ENCODE measurements at regions not wholly inside any gene's neighbourhood (a gene's known extent, or its start where the extent isn't known, plus 50 kb on each side); places are given as distances from the start of the nearest gene placed in this dataset.
"Not testable (repeated sequence)": the region's sequence is repeated elsewhere in the genome, so short reads cannot be mapped to it uniquely, and the experiment has no call there.

DNA sequence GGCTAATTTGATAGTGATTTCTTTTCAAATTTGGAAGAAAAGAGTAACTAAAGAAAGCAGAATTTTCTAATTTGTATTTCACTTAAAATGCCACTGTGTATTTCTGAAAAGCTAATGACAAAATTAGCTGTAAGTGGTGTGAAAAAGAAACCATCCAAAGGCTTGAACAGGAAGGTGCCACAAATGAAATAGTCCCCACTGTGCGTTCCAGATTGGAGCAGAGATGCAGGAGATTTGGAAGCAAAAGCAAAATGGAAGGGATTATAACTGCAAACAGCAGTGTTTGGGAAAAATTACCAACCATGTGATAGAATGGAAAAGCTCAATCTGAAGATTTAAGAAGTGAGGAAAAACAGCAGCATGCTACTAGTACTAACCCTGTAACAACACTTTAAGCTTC, 498.7 kb downstream of the SUCLG1 start:
- DNase-seq = no peak

DNA sequence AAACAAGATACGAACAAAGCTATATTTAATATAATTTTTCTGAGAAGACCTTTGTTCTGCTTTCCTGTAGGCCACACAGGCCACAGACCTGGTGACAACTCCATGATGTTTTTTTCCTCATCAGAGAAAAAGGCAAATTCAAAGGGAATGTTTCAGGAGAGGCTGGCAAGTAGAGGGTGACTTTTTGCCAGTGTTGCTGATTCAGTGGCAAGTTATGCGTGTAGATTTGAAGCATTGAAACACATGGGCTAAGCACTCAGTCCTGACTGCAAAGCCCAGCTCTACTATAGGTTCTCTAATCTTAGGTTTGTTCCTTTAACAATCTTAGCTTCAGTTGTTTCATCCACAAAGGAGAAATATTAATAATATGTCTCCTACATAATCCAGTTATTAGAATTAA, 499.8 kb downstream of the SUCLG1 start:
- DNase-seq = no peak

DNA sequence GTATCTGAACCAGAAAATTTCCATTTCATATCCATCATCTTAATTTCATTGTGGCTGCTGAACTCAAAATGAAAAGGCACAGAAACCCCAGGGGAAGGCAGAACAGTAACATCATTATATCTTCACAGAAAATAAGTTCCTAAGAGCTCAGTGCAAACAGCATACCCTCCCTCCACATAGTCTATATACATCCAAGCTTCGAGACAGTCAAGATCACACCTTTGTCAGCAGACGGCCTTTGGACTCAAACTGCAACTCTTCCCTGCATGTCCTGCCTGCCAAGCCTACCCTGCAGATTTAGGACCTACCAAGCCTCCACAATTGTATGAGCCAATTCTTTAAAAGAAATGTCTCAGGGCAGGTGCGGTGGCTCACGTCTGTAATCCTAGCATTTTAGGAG, 502.1 kb downstream of the SUCLG1 start:
- DNase-seq = no peak

GRCh38 chr2:83953697-83954096, 505.4 kb downstream of the SUCLG1 start:
- no peak for DNase-seq

DNA sequence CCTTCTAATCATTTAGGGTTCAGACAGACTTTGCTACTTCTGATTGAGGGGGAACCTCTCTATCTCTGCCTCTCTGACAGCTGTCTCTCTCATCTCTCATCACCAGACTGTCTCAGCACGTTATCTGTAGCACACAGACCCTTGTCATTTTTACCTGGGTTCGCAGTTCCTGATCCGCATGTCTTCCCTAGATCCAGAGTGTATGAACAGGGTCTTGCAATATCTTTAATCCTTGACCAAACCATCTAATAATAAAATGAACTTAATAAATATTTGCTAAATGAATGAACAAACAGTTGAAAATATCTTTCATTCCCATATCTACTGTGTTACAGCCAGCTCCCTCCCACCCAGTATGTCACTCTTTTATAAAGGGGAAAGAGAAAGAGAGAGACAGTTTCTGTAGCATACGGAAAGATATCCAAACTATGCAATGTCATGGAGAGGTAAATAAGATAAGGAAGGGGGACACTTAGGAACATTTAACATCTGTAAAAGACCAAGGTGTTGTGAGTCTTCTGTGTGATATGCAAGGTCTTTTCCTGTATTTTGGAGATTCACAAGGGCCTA, 507.6 kb downstream of the SUCLG1 start:
- DNase-seq = no peak

DNA sequence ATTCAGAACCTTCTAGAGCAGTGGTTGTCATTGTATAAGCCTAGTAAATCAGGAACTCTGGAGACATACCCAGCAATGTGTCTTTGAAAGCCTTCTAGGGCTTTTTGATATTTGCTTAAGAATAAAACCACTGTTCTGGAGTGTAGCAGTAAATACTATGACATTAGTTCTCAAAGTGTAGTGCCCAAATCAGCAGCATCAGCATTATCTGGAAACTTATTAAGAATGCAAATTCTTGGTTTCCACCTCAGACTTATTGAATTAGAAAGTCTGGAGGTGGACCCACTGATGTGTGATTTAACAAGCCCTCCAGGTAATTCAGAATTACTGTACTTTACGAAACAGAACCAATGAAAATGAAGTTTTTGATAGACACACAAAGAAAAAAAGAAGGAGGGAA, 509.7 kb downstream of the SUCLG1 start:
- DNase-seq = no peak

GRCh38 chr2:83944191-83944590, 514.9 kb downstream of the SUCLG1 start:
- DNase-seq = no peak

DNA sequence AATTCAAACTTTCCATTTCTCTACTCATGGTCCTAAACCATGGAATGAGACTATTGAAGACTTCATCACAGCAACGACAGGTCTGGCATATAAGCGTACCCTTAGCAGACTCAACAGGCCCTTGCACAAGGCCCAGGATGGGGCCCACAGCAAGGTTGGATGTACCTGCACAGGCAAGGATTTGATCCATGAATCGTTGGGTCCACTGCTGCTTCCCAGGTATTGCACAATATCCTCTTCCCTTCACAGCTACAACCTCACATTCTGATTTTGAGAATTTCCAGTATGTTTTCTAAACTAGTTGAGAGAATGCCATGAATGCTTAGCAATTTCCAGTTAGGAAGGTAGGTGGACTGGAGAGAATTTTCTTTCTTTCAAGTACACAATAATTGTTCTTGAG, 515.8 kb downstream of the SUCLG1 start:
- no peak for DNase-seq

- DNase-seq = no peak
Observed at GRCh38 chr2:83941886-83942285, 517.2 kb downstream of the SUCLG1 start.

- DNase-seq = no peak
Observed at GRCh38 chr2:83933749-83934148, 525.3 kb downstream of the SUCLG1 start.

DNA sequence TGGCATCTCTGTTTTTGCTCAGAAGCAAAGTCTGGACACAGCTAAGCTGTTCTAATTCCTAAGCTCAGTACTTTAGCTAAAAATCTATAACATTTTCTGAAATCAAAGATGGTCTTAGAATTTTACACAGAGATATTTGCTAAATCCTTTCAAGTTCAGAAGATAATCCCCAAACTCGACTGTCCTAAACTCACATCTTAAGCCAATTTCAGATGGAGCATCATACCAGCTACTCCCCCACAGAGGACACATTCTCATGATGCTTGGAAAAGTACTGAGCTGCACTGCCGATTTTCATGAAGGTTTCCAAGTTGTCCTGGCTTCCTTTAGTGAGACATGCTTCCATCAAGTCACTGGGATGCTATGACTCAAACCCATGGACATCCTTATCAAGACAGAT, 535.5 kb downstream of the SUCLG1 start:
- no peak for DNase-seq

GRCh38 chr2:83916559-83916958, 542.5 kb downstream of the SUCLG1 start:
- DNase-seq = no peak

DNA sequence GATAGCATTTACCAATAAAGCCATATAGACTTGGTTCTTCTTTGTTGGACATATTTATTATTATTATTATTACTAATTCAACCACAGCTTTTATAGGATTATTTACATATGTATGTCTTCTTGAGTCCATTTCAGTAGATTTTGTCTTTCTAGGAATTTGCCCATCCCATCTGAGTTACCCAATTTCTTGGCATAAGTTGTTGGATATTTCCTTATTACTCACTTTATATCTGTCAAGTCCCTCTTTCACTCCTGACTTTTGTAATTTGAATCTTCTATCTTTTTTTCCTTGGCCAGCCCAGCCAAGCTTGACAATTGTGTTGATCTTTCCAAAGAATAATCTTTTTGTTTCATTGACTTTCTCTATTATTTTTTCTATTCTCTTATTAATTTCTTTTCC, 543.7 kb downstream of the SUCLG1 start:
- no peak for DNase-seq

DNA sequence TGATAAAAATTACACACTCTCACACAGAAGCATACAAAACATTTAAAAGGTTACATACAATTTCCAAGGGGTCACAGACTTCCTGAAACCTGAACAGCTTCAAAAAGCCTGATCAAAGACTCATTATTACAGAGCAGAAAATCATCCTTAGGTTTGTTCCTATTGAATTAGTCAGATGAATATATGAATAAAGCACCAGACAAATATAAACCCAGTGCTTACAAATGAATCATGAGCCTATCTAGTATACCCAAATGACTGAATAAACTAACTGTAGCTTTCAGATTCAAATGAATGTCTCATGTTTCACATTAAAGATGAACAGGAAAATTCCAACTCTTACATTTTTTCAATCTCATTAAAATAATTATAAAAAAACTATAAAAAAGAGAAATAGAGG, 550.3 kb downstream of the SUCLG1 start:
- DNase-seq = no peak

GRCh38 chr2:83901317-83901716, 557.8 kb downstream of the SUCLG1 start:
- no peak for DNase-seq

- DNase-seq = no peak
Observed at GRCh38 chr2:83900862-83901261, 558.2 kb downstream of the SUCLG1 start.

GRCh38 chr2:83899271-83899670, 559.8 kb downstream of the SUCLG1 start:
- no peak for DNase-seq

DNA sequence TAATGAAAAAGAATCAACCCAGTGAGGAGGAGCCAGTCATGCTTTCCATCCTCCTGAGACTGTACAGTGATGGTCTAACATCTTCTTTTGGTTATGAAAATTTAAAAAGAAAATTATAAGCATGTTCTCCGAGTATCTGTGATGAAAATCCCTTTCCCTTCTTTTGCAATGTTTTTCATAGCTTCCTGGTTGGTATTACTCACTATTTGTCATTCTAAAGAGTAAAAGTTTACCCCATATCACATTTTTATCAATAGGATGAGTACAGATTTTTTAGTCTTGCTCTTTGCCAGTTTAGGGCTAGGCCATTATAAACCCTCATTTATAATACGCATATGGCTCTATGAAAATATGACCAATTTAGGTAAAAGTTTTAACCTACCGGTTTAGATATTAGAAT, 564.1 kb downstream of the SUCLG1 start:
- DNase-seq = no peak

GRCh38 chr2:83887757-83888156, 571.3 kb downstream of the SUCLG1 start:
- DNase-seq = no peak

DNA sequence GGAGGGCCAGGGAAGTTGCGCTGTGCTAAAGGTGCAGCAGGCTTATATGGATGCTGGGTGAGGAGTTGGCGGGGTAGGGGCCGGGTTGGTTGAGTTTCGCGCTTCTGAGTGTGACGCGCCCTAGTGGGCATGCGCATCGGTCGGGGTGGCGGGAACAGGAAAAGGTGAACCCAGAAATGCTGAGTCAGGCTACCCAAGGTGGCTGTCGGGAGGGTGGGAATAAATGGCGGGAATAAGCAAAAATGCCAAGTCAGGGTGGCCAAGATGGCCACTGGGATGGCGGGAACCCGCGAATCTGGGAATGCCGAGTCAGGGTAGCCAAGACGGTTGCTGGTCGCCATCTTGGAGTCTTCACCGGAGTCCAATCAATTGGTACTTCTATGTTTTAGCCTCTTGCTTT, 580.0 kb downstream of the SUCLG1 start:
- no peak for DNase-seq

DNA sequence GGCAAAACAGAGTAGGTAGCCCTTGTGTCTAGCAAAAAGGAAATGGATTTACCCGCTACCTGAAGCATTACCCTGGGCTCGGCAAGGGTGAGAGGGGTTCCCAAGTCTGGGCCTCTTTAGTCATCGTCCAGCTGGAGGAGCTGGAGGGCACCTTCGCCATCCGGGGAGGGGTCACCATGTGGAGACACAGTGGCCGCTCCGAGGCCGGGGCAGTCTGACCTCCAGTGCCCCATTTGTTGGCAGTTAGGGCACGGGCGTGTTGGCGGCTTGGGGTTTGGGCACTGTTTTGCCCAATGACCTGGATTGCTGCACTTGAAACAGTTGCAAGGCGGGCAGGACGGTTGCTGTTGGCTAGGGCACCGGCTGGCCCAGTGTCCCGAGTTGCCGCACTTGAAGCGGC, 581.8 kb downstream of the SUCLG1 start:
- DNase-seq = not testable (repeated sequence)

GRCh38 chr2:83874712-83875430, 584.2 kb downstream of the SUCLG1 start:
- DNase-seq = no peak

- no peak for DNase-seq
Observed at GRCh38 chr2:83874066-83874465, 585.0 kb downstream of the SUCLG1 start.

- no peak for DNase-seq
Observed at GRCh38 chr2:83873110-83873509, 586.0 kb downstream of the SUCLG1 start.

GRCh38 chr2:83866211-83866610, 592.9 kb downstream of the SUCLG1 start:
- DNase-seq = no peak
